BLaER1 treated with 17β-estradiol and CSF1 and Interleukin-3, amounts not matched to agents 10 nM and 100 nM (cell line): ENCODE measurements at regions not wholly inside any gene's neighbourhood (a gene's known extent, or its start where the extent isn't known, plus 50 kb on each side); places are given as distances from the start of the nearest gene placed in this dataset.
"Not testable (repeated sequence)": the region's sequence is repeated elsewhere in the genome, so short reads cannot be mapped to it uniquely, and the experiment has no call there.

ENCODE experiments used
- H3K27ac ChIP-seq, 11 experiments: shearing (Covaris generic); formaldehyde crosslinking; 2 replicates each; pipeline ENCODE4 v1.8.1; 2022
- H3K27me3 ChIP-seq, 11 experiments: shearing (Covaris generic); formaldehyde crosslinking; 2 replicates each; pipeline ENCODE4 v1.8.1; 2022
- H3K36me3 ChIP-seq, 11 experiments: shearing (Covaris generic); formaldehyde crosslinking; 2 replicates each; pipeline ENCODE4 v1.8.1; 2022
- H3K4me1 ChIP-seq, 10 experiments: shearing (Covaris generic); formaldehyde crosslinking; 2 replicates each; pipeline ENCODE4 v1.8.1; 2022
- H3K4me2 ChIP-seq, 11 experiments: shearing (Covaris generic); formaldehyde crosslinking; 2 replicates each; pipeline ENCODE4 v1.8.1; 2022
- H3K4me3 ChIP-seq, 10 experiments: shearing (Covaris generic); formaldehyde crosslinking; 2 replicates each; pipeline ENCODE4 v1.8.1; 2022
- H3K9ac ChIP-seq, 11 experiments: shearing (Covaris generic); formaldehyde crosslinking; 2 replicates each; pipeline ENCODE4 v1.8.1; 2022
- H3K9me3 ChIP-seq, 11 experiments: shearing (Covaris generic); formaldehyde crosslinking; replicated peaks in 1 of 11; 2 replicates each; pipeline ENCODE4 v1.8.1; 2022
- H4K20me1 ChIP-seq, 11 experiments: shearing (Covaris generic); formaldehyde crosslinking; 2 replicates each; pipeline ENCODE4 v1.8.1; 2022
- Cebpa-rat ChIP-seq, 11 experiments: shearing (Covaris generic); IDR thresholded peaks; 2 replicates each; pipeline ENCODE4 v1.8.1; 2022

DNA sequence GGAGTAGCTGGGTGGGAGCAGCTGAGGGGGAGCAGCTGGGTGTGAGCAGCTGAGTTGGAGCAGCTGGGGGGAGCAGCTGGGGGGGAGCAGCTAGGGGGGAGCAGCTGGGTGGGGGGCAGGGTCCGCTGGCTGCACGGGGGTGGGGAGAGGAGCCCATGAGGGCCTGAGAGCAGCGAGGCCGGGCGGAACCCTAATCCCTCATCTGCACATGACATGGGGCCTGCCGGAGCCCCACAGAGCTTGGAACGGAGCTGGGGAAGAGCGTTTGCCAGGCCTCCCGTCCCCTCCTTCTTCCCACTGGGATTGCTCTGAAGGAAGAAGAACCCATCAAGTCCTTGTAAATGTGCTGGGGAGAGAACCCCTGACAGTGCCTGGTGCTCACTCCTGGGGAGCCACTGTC lies 83.2 kb upstream of the LPCAT1 start:
- not testable (repeated sequence) for H3K36me3 ChIP-seq, H3K4me3 ChIP-seq, H3K27ac ChIP-seq, H3K9me3 ChIP-seq, H3K9ac ChIP-seq
- Histone ChIP-seq H3K4me1 (peaks cover 15 to 23% (median 21%) of the 10 kb centered on the region in 10 experiments; a peak in 19 of 20 replicates), H3K27me3 (peaks cover 0 to 90% (median 20%) of the 10 kb centered on the region in 11 experiments; a peak in 16 of 22 replicates), H3K4me2 (peak overlapping the region in 7 of 11 experiments; percentile 12 to 72 (median 66); a peak in 10 of 22 replicates), H4K20me1 (peaks cover 0 to 71% (median 16%) of the 10 kb centered on the region in 11 experiments; a peak in 13 of 22 replicates)

DNA sequence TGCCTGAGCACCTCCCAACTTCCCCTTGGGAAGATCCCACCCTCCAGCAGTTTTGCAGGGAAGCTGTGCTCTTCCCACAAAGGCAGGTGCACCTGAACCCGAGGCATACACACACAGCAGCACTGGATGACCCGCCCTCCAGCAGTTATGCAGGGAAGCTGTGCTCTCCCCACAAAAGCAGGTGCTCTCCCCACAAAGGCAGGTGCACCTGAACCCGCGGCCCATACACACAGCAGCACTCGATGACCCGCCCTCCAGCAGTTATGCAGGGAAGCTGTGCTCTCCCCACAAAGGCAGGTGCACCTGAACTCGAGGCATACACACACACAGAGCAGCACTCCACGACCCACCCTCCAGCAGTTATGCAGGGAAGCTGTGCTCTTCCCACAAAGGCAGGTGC lies 80.2 kb upstream of the LPCAT1 start:
- H3K27me3 ChIP-seq = peaks cover 0 to 81% (median 14%) of the 10 kb centered on the region in 11 experiments; a peak in 15 of 22 replicates
- H3K4me1 ChIP-seq = peaks cover 12 to 40% (median 31%) of the 10 kb centered on the region in 10 experiments; a peak in 19 of 20 replicates
- H3K4me2 ChIP-seq, H3K4me3 ChIP-seq, H3K36me3 ChIP-seq, H3K9ac ChIP-seq, H3K9me3 ChIP-seq, H3K27ac ChIP-seq: not testable (repeated sequence)
- H4K20me1 ChIP-seq = peaks cover 0 to 71% (median 13%) of the 10 kb centered on the region in 11 experiments; a peak in 13 of 22 replicates

DNA sequence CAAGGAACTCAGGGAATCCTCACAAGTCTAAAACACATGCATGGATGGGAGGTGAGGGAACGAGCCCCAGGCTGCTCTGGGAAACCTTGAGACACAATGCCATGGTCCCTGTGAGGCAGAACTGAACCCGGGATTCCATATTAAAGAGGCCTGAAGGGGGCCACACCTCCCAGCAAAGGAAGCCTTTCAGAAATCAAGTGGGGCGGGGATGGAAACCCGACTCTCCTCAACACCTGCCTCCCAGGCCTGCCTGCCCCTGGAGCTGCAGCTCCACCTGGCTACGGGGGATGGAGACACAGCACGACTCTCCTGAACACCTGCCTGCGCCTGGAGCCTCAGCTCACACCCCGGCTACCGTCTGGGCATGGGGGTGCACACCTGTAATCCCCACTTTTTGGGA lies 77.8 kb upstream of the LPCAT1 start:
- H3K4me2 ChIP-seq, H3K36me3 ChIP-seq, H3K9ac ChIP-seq, H3K4me3 ChIP-seq, H3K27ac ChIP-seq, H3K9me3 ChIP-seq: not testable (repeated sequence)
- peaks cover 0 to 60% (median 9%) of the 10 kb centered on the region in 11 experiments; a peak in 9 of 22 replicates for H3K27me3 ChIP-seq
- H4K20me1 ChIP-seq = peaks cover 0 to 52% (median 7%) of the 10 kb centered on the region in 11 experiments; a peak in 11 of 22 replicates
- peaks cover 0 to 20% (median 12%) of the 10 kb centered on the region in 10 experiments; a peak in 13 of 20 replicates for H3K4me1 ChIP-seq

DNA sequence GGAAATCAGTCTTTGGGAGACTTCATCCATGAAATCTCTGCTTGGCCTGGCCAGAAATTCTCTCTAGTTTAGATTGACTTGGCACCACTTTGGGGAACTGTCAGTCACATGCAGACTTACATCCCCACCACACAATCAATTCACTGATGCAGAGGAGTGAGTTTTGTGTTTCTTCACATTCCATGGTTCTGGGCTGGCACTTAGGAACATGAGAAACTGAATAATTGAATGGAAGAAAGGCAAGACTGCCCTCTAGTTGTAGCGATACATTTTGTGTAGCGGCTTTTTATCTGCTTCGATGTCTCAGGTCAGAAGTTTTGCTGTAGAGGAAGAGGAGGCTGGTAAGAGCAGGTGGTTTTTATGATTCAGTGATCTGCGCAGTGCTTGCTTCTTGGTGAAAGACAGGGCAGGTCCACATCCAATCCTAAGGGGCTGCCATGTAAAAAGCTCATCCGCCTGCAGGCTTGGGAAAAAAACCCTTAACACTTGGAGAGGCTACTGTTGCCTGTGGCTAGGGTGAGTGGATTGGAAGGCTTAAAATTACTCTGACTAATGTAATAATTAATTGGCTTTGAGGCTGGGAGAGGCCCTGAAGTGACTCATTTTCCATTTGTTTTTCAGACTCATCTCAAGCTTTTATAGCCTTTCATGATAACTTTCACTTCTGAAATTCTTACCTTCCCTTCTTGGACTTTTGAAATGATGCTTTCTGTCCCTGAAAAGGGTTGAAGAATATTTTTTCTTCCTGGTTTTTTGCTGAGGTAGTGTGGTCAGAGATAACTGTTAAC lies 75.4 kb upstream of the LPCAT1 start:
- H3K36me3 ChIP-seq, H3K4me3 ChIP-seq, H3K9ac ChIP-seq, H3K27ac ChIP-seq, H3K9me3 ChIP-seq: not testable (repeated sequence)
- peaks cover 0 to 51% (median 6%) of the 10 kb centered on the region in 11 experiments; a peak in 9 of 22 replicates for H3K27me3 ChIP-seq
- H4K20me1 ChIP-seq = peaks cover 0 to 31% (median 7%) of the 10 kb centered on the region in 11 experiments; a peak in 10 of 22 replicates
- H3K4me1 ChIP-seq = peaks cover 7 to 30% (median 20%) of the 10 kb centered on the region in 10 experiments
- peak overlapping the region in 6 of 11 experiments; percentile 56 to 66 (median 62); a peak in 5 of 22 replicates for H3K4me2 ChIP-seq

DNA sequence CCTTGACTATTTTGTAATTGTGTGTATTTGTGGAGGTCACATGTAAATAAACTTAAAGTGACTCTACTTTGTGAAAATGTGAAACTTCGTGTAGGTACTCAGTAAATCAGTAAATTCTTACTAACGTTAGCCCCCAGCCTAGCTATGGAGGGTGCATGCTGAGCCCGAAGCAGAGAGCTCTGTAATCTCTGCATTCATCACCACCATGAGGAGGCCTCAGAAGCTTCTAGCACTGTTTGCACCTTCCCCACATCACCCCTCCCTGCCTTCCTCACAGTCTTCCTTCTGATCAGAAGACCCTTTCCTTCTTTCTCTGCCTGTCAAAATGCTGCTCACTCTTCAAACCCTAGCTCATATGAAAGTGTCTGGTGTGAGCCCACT lies 73.3 kb upstream of the LPCAT1 start:
- peaks cover 7 to 38% (median 25%) of the 10 kb centered on the region in 10 experiments for H3K4me1 ChIP-seq
- not testable (repeated sequence) for H3K36me3 ChIP-seq, H3K4me2 ChIP-seq, H3K4me3 ChIP-seq, H3K9me3 ChIP-seq, H3K27ac ChIP-seq, H3K9ac ChIP-seq
- peaks cover 0 to 40% (median 0%) of the 10 kb centered on the region in 11 experiments; a peak in 7 of 22 replicates for H3K27me3 ChIP-seq
- peaks cover 0 to 16% (median 0%) of the 10 kb centered on the region in 11 experiments; a peak in 3 of 22 replicates for H4K20me1 ChIP-seq

DNA sequence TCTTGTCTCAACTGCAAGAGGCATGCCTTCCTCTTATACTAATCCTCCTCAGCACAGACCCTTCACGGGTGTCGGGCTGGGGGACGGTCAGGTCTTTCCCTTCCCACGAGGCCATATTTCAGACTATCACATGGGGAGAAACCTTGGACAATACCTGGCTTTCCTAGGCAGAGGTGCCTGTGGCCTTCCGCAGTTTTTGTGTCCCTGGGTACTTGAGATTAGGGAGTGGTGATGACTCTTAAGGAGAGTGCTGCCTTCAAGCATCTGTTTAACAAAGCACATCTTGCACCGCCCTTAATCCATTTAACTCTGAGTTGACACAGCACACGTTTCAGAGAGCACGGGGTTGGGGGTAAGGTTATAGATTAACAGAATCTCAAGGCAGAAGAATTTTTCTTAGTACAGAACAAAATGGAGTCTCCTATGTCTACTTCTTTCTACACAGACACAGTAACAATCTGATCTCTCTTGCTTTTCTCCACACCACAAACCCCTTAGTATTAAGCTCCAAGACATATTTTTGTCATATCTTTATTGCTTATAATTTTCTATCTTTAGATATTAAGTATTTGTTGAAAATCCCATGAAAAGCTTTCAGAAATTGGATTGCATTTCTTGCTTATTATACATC lies 72.8 kb upstream of the LPCAT1 start:
- H3K9ac ChIP-seq, H3K9me3 ChIP-seq, H3K4me2 ChIP-seq, H3K27ac ChIP-seq, H3K4me3 ChIP-seq, H3K36me3 ChIP-seq: not testable (repeated sequence)
- H4K20me1 ChIP-seq = peaks cover 0 to 14% (median 0%) of the 10 kb centered on the region in 11 experiments; a peak in 3 of 22 replicates
- H3K4me1 ChIP-seq = peaks cover 7 to 38% (median 25%) of the 10 kb centered on the region in 10 experiments
- H3K27me3 ChIP-seq = peaks cover 0 to 38% (median 0%) of the 10 kb centered on the region in 11 experiments; a peak in 7 of 22 replicates

DNA sequence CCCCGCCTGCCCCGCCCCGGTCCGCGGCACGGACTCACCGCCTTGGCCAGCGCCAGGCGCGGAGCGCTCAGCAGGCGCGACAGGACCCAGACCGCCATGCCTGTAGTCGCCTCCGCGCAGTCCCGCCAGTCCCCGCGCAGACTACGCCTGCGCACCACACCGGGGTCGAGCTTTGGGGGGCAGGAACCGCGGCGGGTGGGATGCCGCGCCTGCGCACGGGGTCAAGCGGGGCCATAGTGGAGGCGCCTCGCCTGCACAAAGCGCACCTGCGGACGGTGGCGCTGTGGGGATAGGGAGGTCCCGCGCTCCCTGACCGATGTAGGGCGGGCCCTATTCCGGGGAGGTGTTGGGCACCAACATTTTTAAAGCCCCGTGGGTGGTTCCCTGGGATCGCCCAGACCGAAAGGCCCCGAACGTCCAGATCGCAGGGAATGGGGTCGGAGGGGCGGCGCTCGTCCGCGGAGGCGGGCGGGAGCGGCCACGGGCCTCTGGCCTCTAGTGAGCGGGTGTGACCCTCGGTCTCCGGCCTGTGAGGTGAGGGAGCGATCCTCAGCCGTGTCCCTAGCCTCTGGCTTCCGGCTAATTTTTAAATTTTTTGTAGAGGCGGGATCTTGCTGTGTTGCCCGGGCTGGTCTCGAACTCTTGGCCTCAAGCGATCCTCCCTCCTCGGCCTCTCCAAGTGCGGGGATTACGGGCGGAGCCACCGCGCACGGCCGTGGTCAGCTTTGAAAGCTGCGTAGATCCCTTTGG lies 70.8 kb upstream of the LPCAT1 start:
- Histone ChIP-seq H3K36me3 (peaks cover 0 to 17% (median 3%) of the 10 kb centered on the region in 11 experiments; a peak in 9 of 22 replicates), H3K9me3 (no peaks in the 10 kb centered on the region), H3K4me3 (peak overlapping the region; percentile 59 to 77 (median 70)), H3K4me1 (peaks cover 7 to 24% (median 14%) of the 10 kb centered on the region in 10 experiments), H3K4me2 (peak overlapping the region; percentile 79 to 99 (median 97)), H4K20me1 (no peaks in the 10 kb centered on the region), H3K27me3 (peaks cover 0 to 20% (median 0%) of the 10 kb centered on the region in 11 experiments; a peak in 6 of 22 replicates), H3K9ac (peak overlapping the region; percentile 53 to 82 (median 74); a peak in 21 of 22 replicates), H3K27ac (peak overlapping the region in 9 of 11 experiments; percentile 14 to 65 (median 45); a peak in 14 of 22 replicates)
- no peak for TF ChIP-seq Cebpa-rat (IDR thresholded peaks at IDR 0.05)

DNA sequence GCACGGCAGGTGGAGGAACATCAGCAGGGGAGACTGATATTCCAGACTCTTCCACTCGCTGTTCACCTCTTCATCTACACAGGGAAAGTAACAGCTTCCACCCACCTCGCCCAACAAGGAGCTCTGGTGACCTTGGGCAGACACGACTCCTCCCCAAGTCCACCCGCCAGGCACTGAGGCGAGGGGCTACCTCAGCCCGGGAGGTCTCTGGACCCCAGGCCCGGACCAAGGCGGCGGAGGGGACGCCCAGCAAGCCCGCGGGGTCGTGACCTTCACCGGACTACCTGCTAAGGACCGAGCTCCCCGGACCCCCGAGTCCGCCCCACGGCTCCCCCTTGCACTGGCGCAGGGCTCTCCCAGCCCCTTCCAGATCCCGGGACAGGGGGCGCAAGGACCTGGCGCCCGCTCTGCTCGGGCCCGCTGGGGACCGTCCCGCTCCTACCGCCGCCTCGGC lies 70.2 kb upstream of the LPCAT1 start:
- Histone ChIP-seq H3K4me1 (peaks cover 7 to 18% (median 13%) of the 10 kb centered on the region in 10 experiments; a peak in 19 of 20 replicates), H3K9ac (peak overlapping the region; percentile 53 to 82 (median 74); a peak in 21 of 22 replicates), H3K4me3 (peak overlapping the region; percentile 59 to 77 (median 70)), H4K20me1 (no peaks in the 10 kb centered on the region), H3K9me3 (no peaks in the 10 kb centered on the region), H3K4me2 (peak overlapping the region; percentile 79 to 99 (median 97)), H3K36me3 (peaks cover 2 to 21% (median 9%) of the 10 kb centered on the region in 11 experiments; a peak in 16 of 22 replicates), H3K27ac (peak overlapping the region in 9 of 11 experiments; percentile 14 to 65 (median 45); a peak in 13 of 22 replicates), H3K27me3 (peaks cover 0 to 19% (median 0%) of the 10 kb centered on the region in 11 experiments; a peak in 6 of 22 replicates)
- no peak for TF ChIP-seq Cebpa-rat (IDR thresholded peaks at IDR 0.05)

DNA sequence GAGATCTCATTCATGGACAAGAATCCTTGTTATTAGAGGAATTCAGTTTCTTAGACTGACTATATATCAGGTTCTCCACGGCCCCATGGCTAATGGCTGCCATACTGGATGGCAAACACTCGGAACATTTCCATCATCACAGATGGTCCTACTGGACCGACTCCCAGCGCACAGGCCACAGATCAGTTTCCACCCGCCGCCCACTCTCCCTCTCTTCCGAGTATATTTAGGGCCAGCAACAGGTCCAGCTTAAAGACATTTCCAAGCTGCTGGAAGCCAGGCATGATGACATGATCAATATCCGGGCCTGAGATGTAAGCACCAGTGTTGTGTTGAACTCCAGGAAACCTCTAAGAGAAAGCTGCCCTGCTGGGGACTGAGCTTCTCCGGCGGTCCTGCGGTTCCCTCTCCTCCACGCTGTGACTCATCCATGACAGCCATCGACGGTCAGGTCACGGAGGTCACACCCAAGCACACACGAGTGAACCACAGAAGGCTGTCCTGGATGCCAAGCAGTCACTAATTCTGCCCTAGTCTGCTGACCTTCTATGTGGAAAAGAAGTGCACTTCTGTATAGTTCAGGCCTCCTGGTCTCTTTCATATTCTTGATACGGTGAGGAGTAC lies 64.4 kb upstream of the LPCAT1 start:
- H3K36me3 ChIP-seq = peaks cover 16 to 61% (median 43%) of the 10 kb centered on the region in 11 experiments
- H3K4me2 ChIP-seq = not testable (repeated sequence)

DNA sequence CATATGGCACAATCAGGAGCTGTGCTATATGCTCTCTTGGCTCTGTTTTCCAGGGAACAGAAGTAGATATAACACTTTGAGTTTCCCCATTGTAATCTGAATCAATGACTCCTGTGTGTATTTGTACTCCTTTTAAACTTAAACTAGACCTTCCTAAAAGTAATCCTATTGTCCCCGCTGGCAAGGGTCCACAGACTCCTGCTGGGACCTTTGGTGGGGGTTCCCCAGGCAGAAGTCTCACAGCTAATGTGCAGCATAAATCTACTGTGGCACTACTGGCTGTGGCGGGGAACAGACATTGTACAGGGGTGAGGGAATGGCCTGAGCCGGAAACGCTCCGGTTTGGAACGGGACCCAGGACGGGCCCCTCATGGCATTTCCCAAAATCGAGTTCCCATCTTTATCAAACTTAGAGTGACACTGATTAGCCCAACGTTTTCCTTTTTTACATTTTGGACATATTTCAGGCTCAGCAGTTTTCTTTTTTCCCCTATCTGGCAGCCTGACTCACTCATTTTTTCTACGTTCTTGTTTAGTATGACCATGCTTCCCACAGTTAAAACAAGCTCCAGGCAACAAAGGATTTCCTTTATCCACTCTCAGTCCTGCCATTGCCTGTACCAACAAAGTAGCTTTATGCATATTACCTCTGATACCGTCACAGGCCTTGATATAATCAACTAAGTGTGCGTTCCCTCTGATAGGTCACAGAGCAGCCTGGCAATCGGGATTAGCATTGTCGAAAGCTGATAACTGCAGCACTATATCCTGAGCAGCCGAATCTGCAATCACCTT lies 59.5 kb upstream of the LPCAT1 start:
- Histone ChIP-seq H3K9me3 (peaks cover 2 to 35% (median 23%) of the 10 kb centered on the region in 11 experiments; a peak in 19 of 22 replicates), H3K4me1 (peaks cover 0 to 17% (median 0%) of the 10 kb centered on the region in 10 experiments; a peak in 5 of 20 replicates), H3K4me2 (peak overlapping the region in 3 of 11 experiments; percentile 15 to 68 (median 61); a peak in 5 of 22 replicates), H3K36me3 (peaks cover 17 to 74% (median 56%) of the 10 kb centered on the region in 11 experiments)
- not testable (repeated sequence) for H3K9ac ChIP-seq, H3K27me3 ChIP-seq, H3K27ac ChIP-seq, H4K20me1 ChIP-seq, H3K4me3 ChIP-seq

More for the DNA sequence above, 64.4 kb upstream of the LPCAT1 start:
- H3K4me3 ChIP-seq, H3K4me1 ChIP-seq, H3K9ac ChIP-seq, H3K27me3 ChIP-seq, H4K20me1 ChIP-seq, H3K27ac ChIP-seq: not testable (repeated sequence)
- peaks cover 0 to 20% (median 12%) of the 10 kb centered on the region in 11 experiments; a peak in 14 of 22 replicates for H3K9me3 ChIP-seq

DNA sequence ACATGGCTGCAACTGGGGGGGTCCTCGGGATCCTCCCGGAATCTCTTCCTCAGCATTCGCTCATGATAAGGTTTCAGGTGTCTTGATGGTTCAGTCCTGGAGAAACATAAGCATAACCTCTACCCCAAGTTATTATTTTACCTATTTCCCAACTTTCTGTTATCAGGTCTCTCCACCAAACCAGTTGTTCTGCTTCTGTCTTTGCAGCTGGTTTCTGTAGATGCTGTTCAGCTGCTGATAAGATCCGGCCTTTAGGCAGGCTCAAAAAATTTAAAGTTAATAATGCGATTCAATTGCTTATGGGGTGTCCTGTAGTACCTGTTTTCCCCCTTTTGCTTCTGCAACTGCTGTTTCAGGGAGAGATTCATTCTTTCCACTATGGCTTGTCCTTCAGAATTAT lies 55.6 kb upstream of the LPCAT1 start:
- not testable (repeated sequence) for H4K20me1 ChIP-seq, H3K9ac ChIP-seq, H3K27me3 ChIP-seq, H3K4me3 ChIP-seq, H3K27ac ChIP-seq, H3K4me2 ChIP-seq
- H3K36me3 ChIP-seq = peaks cover 8 to 69% (median 37%) of the 10 kb centered on the region in 11 experiments; a peak in 21 of 22 replicates
- H3K4me1 ChIP-seq = peaks cover 0 to 34% (median 0%) of the 10 kb centered on the region in 10 experiments; a peak in 5 of 20 replicates
- H3K9me3 ChIP-seq = peaks cover 7 to 21% (median 18%) of the 10 kb centered on the region in 11 experiments; a peak in 18 of 22 replicates
